ENCODE measurements at regions not wholly inside any gene's neighbourhood (a gene's known extent, or its start where the extent isn't known, plus 50 kb on each side); places are given as distances from the start of the nearest gene placed in this dataset.

GRCh38 chr16:66206363-66206762 is 160.1 kb upstream of the CDH5 start:
- H3K36me3 ChIP-seq (replicated peaks in 1 of 2; ENCODE audit: control insufficient read depth in 1 of 2, insufficient read depth in 2 of 2, low read length in 2 of 2) = no peaks in the 10 kb centered on the region
- 9% methylated on average over 4 of the region's 4 CpGs for WGBS (ENCODE audit: low lambda C conversion rate)
- no peak for TF ChIP-seq GATA4 (IDR thresholded peaks at IDR 0.05; ENCODE audit: borderline replicate concordance, low read depth)
- no peak for TF ChIP-seq ZNF619 (CRISPR knock-in tag; IDR thresholded peaks at IDR 0.05)
- no peak for TF ChIP-seq ZSCAN20 (CRISPR knock-in tag; IDR thresholded peaks at IDR 0.05; ENCODE audit: borderline replicate concordance)
- TF ChIP-seq ZNF75D (CRISPR knock-in tag; IDR thresholded peaks at IDR 0.05; ENCODE audit: borderline replicate concordance) = no peak
- no peak for TF ChIP-seq KAT7 (CRISPR knock-in tag; IDR thresholded peaks at IDR 0.05; ENCODE audit: borderline replicate concordance)
- no peak for TF ChIP-seq ZSCAN22 (CRISPR knock-in tag; IDR thresholded peaks at IDR 0.05)
- no peak for TF ChIP-seq RELA (CRISPR knock-in tag; IDR thresholded peaks at IDR 0.05)
- no peak for TF ChIP-seq SMAD3 (CRISPR knock-in tag; IDR thresholded peaks at IDR 0.05)
- TF ChIP-seq THRA (CRISPR knock-in tag; IDR thresholded peaks at IDR 0.05; ENCODE audit: borderline replicate concordance) = no peak
- TF ChIP-seq ZUFSP (CRISPR knock-in tag; IDR thresholded peaks at IDR 0.05; ENCODE audit: borderline replicate concordance) = no peak
- no peaks in the 10 kb centered on the region for H4K20me1 ChIP-seq (ENCODE audit: insufficient read depth, low read length)
- H3K4me1 ChIP-seq (ENCODE audit: insufficient read depth, low read length) = no peaks in the 10 kb centered on the region
- H3K9me3 ChIP-seq (ENCODE audit: low read length) = no peaks in the 10 kb centered on the region
- ATAC-seq (no peak), DNase-seq (ENCODE audit: low spot score) (no peak), FAIRE-seq (no peak)
- no peak overlapping the region for H2AFZ ChIP-seq (ENCODE audit: low read length)
- POLR2A ChIA-PET = no interaction called here
- BruUV-seq (replicated peaks) = no TSS peak
- no peak overlapping the region for H3K4me2 ChIP-seq (ENCODE audit: low read depth, low read length)
- intact Hi-C loops (cut with micrococcal nuclease; ENCODE audit: unreplicated experiment) (no loop called here), in situ Hi-C loops (cut with HindIII; ENCODE audit: extremely low pct_ligation_motif_present, low pct_unique_long_range_greater_than_20kb) (no loop called here)
- no peaks in the 10 kb centered on the region for H3K79me2 ChIP-seq (ENCODE audit: insufficient read depth, low read length)
- no peak overlapping the region for H3K27ac ChIP-seq (ENCODE audit: extremely low read length, insufficient read depth, low read length)
- H3K27me3 ChIP-seq (ENCODE audit: control insufficient read depth in 1 of 2, insufficient read depth in 2 of 2, low read length in 2 of 2) = peaks cover 0 to 17% of the 10 kb centered on the region in 2 experiments; a peak in 1 of 5 replicates
- CTCF ChIA-PET (ENCODE audit: low intra/inter-chr PET ratio, low total read pairs) = no interaction called here
- no peak overlapping the region for H3K9ac ChIP-seq (ENCODE audit: insufficient read depth, low read depth, low read length)
- H3K4me3 ChIP-seq (replicated peaks in 1 of 3; ENCODE audit: insufficient read depth in 1 of 3, low read depth in 2 of 3, low read length in 3 of 3) = no peak overlapping the region
